Motor neuron (in vitro differentiated cells): ENCODE measurements at regions not wholly inside any gene's neighbourhood (a gene's known extent, or its start where the extent isn't known, plus 50 kb on each side); places are given as distances from the start of the nearest gene placed in this dataset.

ENCODE experiments used
- ATAC-seq, 8 experiments: fragments of 200-7000 bp; cut with Tn5 transposase; replicated peaks in 6 of 8; 2 replicates each; pipeline ENCODE4 v1.8.0; 2021; ENCODE audit warnings: mild to moderate bottlenecking in 8 of 8, moderate library complexity in 8 of 8
- H3K27ac ChIP-seq, 2 donors: fragments of 250-450 bp; sonication (Bioruptor Pico); 2 replicates each; pipeline ENCODE4 v1.9.0; 2021; ENCODE audit warnings: antibody characterized with exemption in 2 of 2, mild to moderate bottlenecking in 2 of 2, moderate library complexity in 1 of 2
- H3K4me1 ChIP-seq, 2 donors: fragments of 250-450 bp; sonication (Bioruptor Pico); replicated peaks in 1 of 2; 2 replicates each; pipeline ENCODE4 v1.6.1; 2021; ENCODE audit warnings: antibody characterized with exemption in 2 of 2, mild to moderate bottlenecking in 2 of 2, moderate library complexity in 1 of 2
- H3K4me3 ChIP-seq, 5 donors: fragments of 250-450 bp; sonication (Bioruptor Pico); 2 replicates each; pipeline ENCODE4 v1.9.0; 2021; ENCODE audit warnings: antibody characterized with exemption in 5 of 5, mild to moderate bottlenecking in 5 of 5, moderate library complexity in 4 of 5
- WGBS, 10 experiments: fragments of 450-650 bp; shearing (Covaris generic); methylation state at CpG; one replicate each; pipeline ENCODE4 v1.0.0; 2022; 5-methylcytosine and 5-hydroxymethylcytosine counted together
- in situ Hi-C, 9 experiments: fragments of 400-800 bp; cut with MboI; loops; one replicate each; pipeline ENCODE4 v1.15.0; 2021; ENCODE audit warnings: low sequenced_read_pairs in 9 of 9, low pct_unique_long_range_greater_than_20kb in 2 of 9; ENCODE audit not compliant: unreplicated experiment in 9 of 9

DNA sequence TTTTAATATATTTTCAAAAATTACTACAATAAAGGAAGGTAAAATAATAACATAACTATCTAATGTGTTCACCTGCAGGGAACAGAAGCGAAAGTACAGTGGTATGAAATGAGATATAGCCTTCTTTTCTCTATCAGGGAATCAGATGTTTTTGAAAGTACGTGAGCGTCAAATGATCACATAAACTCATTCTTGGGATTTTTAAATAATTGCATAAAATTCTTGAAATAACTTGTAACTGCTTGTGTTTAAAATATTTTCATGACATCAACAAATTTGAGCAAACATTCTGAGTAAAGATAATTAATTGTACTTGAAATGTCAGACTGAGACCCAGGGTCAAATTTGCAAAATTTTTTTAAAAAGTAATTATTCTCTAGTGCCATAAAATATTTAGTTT, 193.5 kb upstream of the NEIL3 start:
- H3K4me3 ChIP-seq: no peak overlapping the region
- WGBS, 10 experiments: 57 to 100% (median 94%) methylated on average over 1 to 3 of the region's 3 CpGs
- in situ Hi-C loops: loop anchor here in 3 of 9 experiments (25.0 kb wide), 2 partner anchors 121 to 221 kb away; no protein-coding TSS in a partner anchor
- peaks cover 0 to 10% of the 10 kb centered on the region in 2 donors for H3K4me1 ChIP-seq
- H3K27ac ChIP-seq: no peak overlapping the region
- no peak for ATAC-seq

GRCh38 chr4:177117256-177117655, 192.4 kb upstream of the NEIL3 start:
- Histone ChIP-seq H3K4me3 (no peak overlapping the region), H3K27ac (no peak overlapping the region), H3K4me1 (peaks cover 0 to 10% of the 10 kb centered on the region in 2 donors)
- 5 to 85% (median 13%) methylated on average over 2 to 8 of the region's 8 CpGs for WGBS, 10 experiments
- peak in 5 of 8 experiments; percentile 62 to 81 (median 73) for ATAC-seq
- in situ Hi-C loops: loop anchor here in 3 of 9 experiments (25.0 kb wide), 2 partner anchors 120 to 220 kb away; no protein-coding TSS in a partner anchor

- in situ Hi-C loops: loop anchor here in 3 of 9 experiments (25.0 kb wide), 2 partner anchors 119 to 219 kb away; no protein-coding TSS in a partner anchor
- Histone ChIP-seq H3K4me3 (no peak overlapping the region), H3K4me1 (peaks cover 0 to 10% of the 10 kb centered on the region in 2 donors), H3K27ac (no peak overlapping the region)
- ATAC-seq: peak in 3 of 8 experiments; percentile 50 to 99 (median 99)
Measured at GRCh38 chr4:177118596-177118995, 191.1 kb upstream of the NEIL3 start.

- Histone ChIP-seq H3K4me1 (peaks cover 0 to 10% of the 10 kb centered on the region in 2 donors), H3K4me3 (no peak overlapping the region), H3K27ac (no peak overlapping the region)
- peak in 1 of 8 experiments; percentile 19 for ATAC-seq
- in situ Hi-C loops: loop anchor here in 3 of 9 experiments (25.0 kb wide), 2 partner anchors 118 to 218 kb away; no protein-coding TSS in a partner anchor
- 0 to 40% (median 15%) methylated on average over 1 of the region's 1 CpG; no CpG with 5 or more reads in 2 of the 10 experiments for WGBS, 10 experiments
Measured at GRCh38 chr4:177119021-177119471, 190.6 kb upstream of the NEIL3 start.

DNA sequence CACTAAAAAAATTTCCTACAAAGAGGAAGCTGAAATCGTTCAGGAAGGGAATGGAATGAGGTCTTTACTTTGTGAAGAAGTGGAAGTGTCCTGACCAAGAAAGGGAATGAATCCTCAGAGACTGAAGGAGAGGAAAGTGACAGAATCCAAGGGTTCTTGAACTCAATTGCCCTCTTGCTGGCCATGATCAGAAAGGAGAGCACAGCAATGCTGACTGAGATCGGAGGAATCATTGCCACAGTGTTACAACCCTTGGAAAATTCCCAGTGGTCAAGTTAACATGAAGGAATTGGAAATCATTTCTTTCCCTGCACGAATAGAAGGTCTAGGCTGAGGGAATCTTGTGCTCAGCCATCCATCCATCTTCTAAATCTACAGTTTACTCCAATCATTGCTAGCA, 190.0 kb upstream of the NEIL3 start:
- no peak overlapping the region for H3K4me3 ChIP-seq
- H3K27ac ChIP-seq: no peak overlapping the region
- peaks cover 0 to 10% of the 10 kb centered on the region in 2 donors for H3K4me1 ChIP-seq
- in situ Hi-C loops: loop anchor here in 3 of 9 experiments (25.0 kb wide), 2 partner anchors 118 to 218 kb away; no protein-coding TSS in a partner anchor
- no peak for ATAC-seq
- 19 to 91% (median 78%) methylated on average over 1 to 3 of the region's 3 CpGs; no CpG with 5 or more reads in 1 of the 10 experiments for WGBS, 10 experiments

DNA sequence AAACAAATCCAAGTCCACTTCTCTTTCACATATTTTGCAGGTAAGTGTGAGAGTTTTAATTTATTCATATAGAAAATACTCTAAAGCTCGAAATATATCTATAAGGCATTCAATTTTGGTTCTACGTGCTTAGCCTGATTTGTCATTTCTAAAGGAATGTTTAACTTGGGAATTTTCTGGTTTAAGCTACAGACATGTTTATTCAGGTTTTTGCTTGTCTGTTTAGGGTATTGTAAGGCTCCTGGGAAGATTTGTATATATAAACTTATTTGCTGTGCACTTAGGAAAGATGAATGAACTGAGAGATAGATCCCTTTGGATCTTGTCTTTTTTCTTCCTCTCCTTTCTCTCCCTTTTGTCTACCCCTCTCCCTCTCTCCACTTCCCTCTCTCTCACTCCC, 185.9 kb upstream of the NEIL3 start:
- no peak for ATAC-seq

GRCh38 chr4:177124349-177125064, 185.2 kb upstream of the NEIL3 start:
- in situ Hi-C loops: loop anchor here in 3 of 9 experiments (25.0 kb wide), 2 partner anchors 113 to 213 kb away; no protein-coding TSS in a partner anchor
- H3K4me1 ChIP-seq: no peaks in the 10 kb centered on the region
- ATAC-seq: peak in 3 of 8 experiments; percentile 91 to 93 (median 91)
- no peak overlapping the region for H3K27ac ChIP-seq
- 47 to 100% (median 85%) methylated on average over 1 to 7 of the region's 7 CpGs for WGBS, 10 experiments
- no peak overlapping the region for H3K4me3 ChIP-seq

More for the DNA sequence above, 185.9 kb upstream of the NEIL3 start:
- in situ Hi-C loops: loop anchor here in 3 of 9 experiments (25.0 kb wide), 2 partner anchors 113 to 213 kb away; no protein-coding TSS in a partner anchor
- Histone ChIP-seq H3K27ac (no peak overlapping the region), H3K4me1 (peaks cover 0 to under 1% of the 10 kb centered on the region in 2 donors), H3K4me3 (no peak overlapping the region)
- 42 to 100% (median 84%) methylated on average over 1 to 2 of the region's 2 CpGs; no CpG with 5 or more reads in 1 of the 10 experiments for WGBS, 10 experiments

- Histone ChIP-seq H3K4me1 (no peaks in the 10 kb centered on the region), H3K27ac (no peak overlapping the region), H3K4me3 (no peak overlapping the region)
- ATAC-seq: no peak
- in situ Hi-C loops: no loop called here
- 55 to 100% (median 93%) methylated on average over 1 to 3 of the region's 3 CpGs; no CpG with 5 or more reads in 1 of the 10 experiments for WGBS, 10 experiments
Measured at GRCh38 chr4:177125656-177126055, 184.0 kb upstream of the NEIL3 start.

GRCh38 chr4:177127658-177128057, 182.0 kb upstream of the NEIL3 start:
- ATAC-seq: no peak
- in situ Hi-C loops: no loop called here
- no peak overlapping the region for H3K4me3 ChIP-seq
- H3K4me1 ChIP-seq: no peaks in the 10 kb centered on the region
- H3K27ac ChIP-seq: no peak overlapping the region

DNA sequence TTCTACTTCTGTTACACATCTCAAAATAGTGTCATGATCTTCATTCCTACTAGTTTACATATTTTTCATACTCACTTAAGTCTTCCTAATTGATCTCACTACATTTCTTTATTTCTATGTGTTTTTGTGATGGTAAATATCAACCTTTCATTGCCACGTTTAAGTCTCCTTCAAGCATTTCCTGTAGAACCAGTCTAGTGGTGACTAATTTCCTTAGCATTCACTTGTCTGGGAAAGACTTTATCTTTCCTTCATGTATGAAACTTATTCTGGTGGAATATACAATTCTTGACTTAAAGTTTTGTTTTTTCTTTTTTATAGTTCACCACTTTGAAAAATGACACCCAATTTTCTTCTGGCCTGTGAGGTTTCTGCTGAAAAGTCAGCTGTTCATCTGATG, 181.4 kb upstream of the NEIL3 start:
- WGBS, 10 experiments: 27 to 100% (median 83%) methylated on average over 1 of the region's 1 CpG; no CpG with 5 or more reads in 2 of the 10 experiments
- H3K4me3 ChIP-seq: no peak overlapping the region
- in situ Hi-C loops: no loop called here
- H3K27ac ChIP-seq: no peak overlapping the region
- ATAC-seq: no peak
- no peaks in the 10 kb centered on the region for H3K4me1 ChIP-seq

DNA sequence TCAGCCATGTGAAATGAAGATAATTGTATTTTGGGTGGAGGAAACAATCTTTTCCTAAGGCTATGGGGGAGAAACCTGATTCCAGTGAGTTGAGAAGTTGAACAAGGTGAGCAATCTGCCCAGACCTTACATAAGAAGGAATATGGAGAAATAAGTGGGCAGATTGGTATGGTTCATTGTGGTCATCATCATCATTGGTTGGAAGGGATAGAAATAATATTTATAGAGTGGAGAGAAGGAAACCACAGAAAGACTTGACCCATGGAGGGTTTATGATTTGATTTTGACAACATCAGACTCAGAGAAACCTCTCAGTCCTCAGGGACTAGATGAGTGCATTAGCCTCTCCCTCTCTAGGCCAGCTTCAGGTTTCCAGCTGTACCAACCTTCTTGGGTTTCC, 177.9 kb upstream of the NEIL3 start:
- in situ Hi-C loops: no loop called here
- H3K4me1 ChIP-seq: no peaks in the 10 kb centered on the region
- ATAC-seq: no peak

GRCh38 chr4:177147668-177148067, 162.0 kb upstream of the NEIL3 start:
- ATAC-seq: no peak
- no peak overlapping the region for H3K27ac ChIP-seq
- H3K4me1 ChIP-seq: no peaks in the 10 kb centered on the region
- in situ Hi-C loops: no loop called here
- H3K4me3 ChIP-seq: no peak overlapping the region

More for the DNA sequence above, 177.9 kb upstream of the NEIL3 start:
- Histone ChIP-seq H3K4me3 (no peak overlapping the region), H3K27ac (no peak overlapping the region)

DNA sequence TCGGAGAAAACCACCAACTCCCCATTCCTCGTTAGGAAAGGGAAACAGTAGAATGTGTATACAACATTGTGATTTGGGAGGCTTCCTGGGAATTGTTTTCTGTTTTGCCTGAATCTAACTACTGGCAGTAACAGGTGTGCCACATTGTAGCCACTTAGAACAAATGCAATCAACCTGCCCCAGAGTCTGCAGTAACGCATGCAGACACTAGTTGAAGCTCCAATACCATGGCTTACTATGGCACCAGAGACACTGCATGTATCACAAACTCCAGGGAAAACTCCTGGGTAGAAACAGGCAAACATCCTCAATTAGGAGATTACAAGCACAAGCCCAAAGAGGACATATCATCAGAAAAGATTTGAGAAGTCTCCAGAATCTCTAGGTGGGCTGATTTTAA, 154.2 kb upstream of the NEIL3 start:
- 20 to 100% (median 94%) methylated on average over 1 to 3 of the region's 3 CpGs; no CpG with 5 or more reads in 3 of the 10 experiments for WGBS, 10 experiments
- Histone ChIP-seq H3K27ac (no peak overlapping the region), H3K4me3 (no peak overlapping the region), H3K4me1 (no peaks in the 10 kb centered on the region)
- no peak for ATAC-seq
- in situ Hi-C loops: no loop called here
